Endothelial cell (in vitro differentiated cells): ENCODE measurements at regions not wholly inside any gene's neighbourhood (a gene's known extent, or its start where the extent isn't known, plus 50 kb on each side); places are given as distances from the start of the nearest gene placed in this dataset.

Experiments used
- DNase-seq: peaks from one replicate; pipeline ENCODE4 v3.0.0; 2021; ENCODE audit warnings: low spot score
- H3K27ac Mint-ChIP-seq: one replicate; pipeline ENCODE4 v1.8.0; 2021; ENCODE audit warnings: mixed read lengths, inconsistent platforms; ENCODE audit not compliant: unreplicated experiment
- H3K27me3 Mint-ChIP-seq: one replicate; pipeline ENCODE4 v1.8.0; 2021; ENCODE audit warnings: mild to moderate bottlenecking, moderate library complexity, mixed read lengths, inconsistent platforms; ENCODE audit not compliant: unreplicated experiment
- H3K36me3 Mint-ChIP-seq: one replicate; pipeline ENCODE4 v1.8.0; 2021; ENCODE audit warnings: mild to moderate bottlenecking, low read depth, mixed read lengths, inconsistent platforms; ENCODE audit not compliant: unreplicated experiment
- H3K4me1 Mint-ChIP-seq: one replicate; pipeline ENCODE4 v1.8.0; 2021; ENCODE audit warnings: mild to moderate bottlenecking, mixed read lengths, inconsistent platforms; ENCODE audit not compliant: unreplicated experiment
- H3K4me3 Mint-ChIP-seq: one replicate; pipeline ENCODE4 v1.8.0; 2021; ENCODE audit warnings: mild to moderate bottlenecking, mixed read lengths, inconsistent platforms; ENCODE audit not compliant: unreplicated experiment
- H3K9me3 Mint-ChIP-seq: one replicate; pipeline ENCODE4 v1.8.0; 2021; ENCODE audit warnings: mixed read lengths, inconsistent platforms; ENCODE audit not compliant: unreplicated experiment
- CTCF ChIP-seq: fragments of 200-600 bp; sonication (generic); IDR thresholded peaks from one replicate; pipeline ENCODE4 v1.5.0; 2021; ENCODE audit warnings: antibody characterized with exemption; ENCODE audit not compliant: unreplicated experiment

GRCh38 chr2:100660851-100661584 is 98.2 kb downstream of the PDCL3 start:
- Mint-ChIP-seq H3K4me3 (no peak overlapping the region), H3K27ac (no peak overlapping the region), H3K27me3 (no peaks in the 10 kb centered on the region), H3K36me3 (no peaks in the 10 kb centered on the region), H3K4me1 (peaks cover 9% of the 10 kb centered on the region), H3K9me3 (no peaks in the 10 kb centered on the region)
- TF ChIP-seq CTCF = no peak
- no peak for DNase-seq

- no peak for TF ChIP-seq CTCF
Measured at GRCh38 chr2:100662866-100663265, 100.1 kb downstream of the PDCL3 start.

DNA sequence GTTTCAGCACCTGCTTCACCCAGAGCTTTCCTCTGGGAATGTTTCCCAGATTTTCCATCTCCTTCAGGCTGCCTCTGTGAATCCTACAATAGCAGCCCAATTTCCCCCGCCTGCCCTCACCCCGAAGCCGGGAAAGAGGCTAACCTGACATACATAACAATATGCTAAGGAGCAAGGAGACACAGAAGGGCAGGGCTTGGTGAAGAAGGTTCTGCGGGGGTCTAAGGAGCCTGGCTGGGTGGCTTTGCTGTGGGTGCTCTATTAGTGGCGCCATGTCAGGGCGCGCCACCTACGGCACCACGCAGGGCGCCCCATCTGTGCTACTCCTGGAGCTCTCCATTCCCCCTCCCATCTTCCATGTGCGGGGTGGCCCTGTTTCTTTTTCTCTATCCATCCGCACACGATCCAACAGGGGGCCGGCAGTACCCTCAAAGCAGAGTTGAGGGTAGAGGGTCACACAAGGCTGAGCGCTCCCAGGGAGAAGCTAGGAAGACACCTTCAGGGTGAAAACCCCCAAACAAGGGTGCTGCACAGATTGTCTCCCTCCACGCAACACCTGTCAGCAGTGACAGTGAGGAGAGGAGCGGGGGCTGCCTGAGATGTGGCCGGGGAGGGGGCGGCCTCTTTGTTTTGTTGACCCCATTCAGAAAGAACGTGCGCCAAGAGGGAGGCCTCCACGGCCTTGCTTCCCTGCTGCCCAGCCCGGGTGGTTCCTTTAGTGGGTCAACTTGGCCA is 101.4 kb downstream of the PDCL3 start:
- no peaks in the 10 kb centered on the region for H3K36me3 Mint-ChIP-seq
- no peak for DNase-seq
- H3K27me3 Mint-ChIP-seq = no peaks in the 10 kb centered on the region
- no peak overlapping the region for H3K4me3 Mint-ChIP-seq
- TF ChIP-seq CTCF = no peak
- no peaks in the 10 kb centered on the region for H3K9me3 Mint-ChIP-seq
- peaks cover 21% of the 10 kb centered on the region for H3K4me1 Mint-ChIP-seq
- no peak overlapping the region for H3K27ac Mint-ChIP-seq

More at GRCh38 chr2:100662866-100663265, 100.1 kb downstream of the PDCL3 start:
- H3K27me3 Mint-ChIP-seq = no peaks in the 10 kb centered on the region
- DNase-seq = no peak
- no peak overlapping the region for H3K4me3 Mint-ChIP-seq
- H3K27ac Mint-ChIP-seq = no peak overlapping the region
- H3K4me1 Mint-ChIP-seq = peaks cover 10% of the 10 kb centered on the region
- H3K9me3 Mint-ChIP-seq = no peaks in the 10 kb centered on the region
- H3K36me3 Mint-ChIP-seq = no peaks in the 10 kb centered on the region

GRCh38 chr2:100664756-100665101 is 101.9 kb downstream of the PDCL3 start:
- Mint-ChIP-seq H3K9me3 (no peaks in the 10 kb centered on the region), H3K27me3 (no peaks in the 10 kb centered on the region), H3K4me1 (peaks cover 20% of the 10 kb centered on the region), H3K27ac (no peak overlapping the region), H3K36me3 (no peaks in the 10 kb centered on the region), H3K4me3 (no peak overlapping the region)
- no peak for TF ChIP-seq CTCF
- DNase-seq = no peak

DNA sequence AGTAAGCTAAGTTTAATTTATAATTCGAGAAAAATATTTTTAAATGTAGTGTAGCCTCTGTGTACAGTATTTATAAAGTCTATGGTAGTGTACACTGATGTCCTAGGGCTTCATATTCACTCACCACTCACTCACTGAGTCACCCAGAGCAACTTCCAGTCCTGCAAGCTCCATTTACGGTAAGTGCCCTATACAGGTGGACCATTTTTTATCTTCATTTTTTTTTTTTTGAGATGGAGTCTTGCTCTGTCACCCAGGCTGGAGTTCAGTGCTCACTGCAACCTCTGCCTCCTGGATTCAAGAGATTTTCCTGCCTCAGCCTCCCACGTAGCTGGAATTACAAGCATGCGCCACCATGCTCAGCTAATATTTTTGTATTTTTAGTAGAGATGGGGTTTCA is 104.2 kb downstream of the PDCL3 start:
- H3K4me1 Mint-ChIP-seq = peaks cover 11% of the 10 kb centered on the region
- no peaks in the 10 kb centered on the region for H3K27me3 Mint-ChIP-seq
- no peak for TF ChIP-seq CTCF
- DNase-seq = no peak
- no peaks in the 10 kb centered on the region for H3K36me3 Mint-ChIP-seq
- H3K27ac Mint-ChIP-seq = no peak overlapping the region
- H3K9me3 Mint-ChIP-seq = no peaks in the 10 kb centered on the region
- no peak overlapping the region for H3K4me3 Mint-ChIP-seq
